Inflammatory macrophage (primary cell): ENCODE measurements at regions not wholly inside any gene's neighbourhood (a gene's known extent, or its start where the extent isn't known, plus 50 kb on each side); places are given as distances from the start of the nearest gene placed in this dataset.
"Not testable (repeated sequence)": the region's sequence is repeated elsewhere in the genome, so short reads cannot be mapped to it uniquely, and the experiment has no call there.

Source experiments
- DNase-seq, 2 donors: peaks; one replicate each; pipeline ENCODE4 v3.0.0-alpha.2; 2020 to 2022

DNA sequence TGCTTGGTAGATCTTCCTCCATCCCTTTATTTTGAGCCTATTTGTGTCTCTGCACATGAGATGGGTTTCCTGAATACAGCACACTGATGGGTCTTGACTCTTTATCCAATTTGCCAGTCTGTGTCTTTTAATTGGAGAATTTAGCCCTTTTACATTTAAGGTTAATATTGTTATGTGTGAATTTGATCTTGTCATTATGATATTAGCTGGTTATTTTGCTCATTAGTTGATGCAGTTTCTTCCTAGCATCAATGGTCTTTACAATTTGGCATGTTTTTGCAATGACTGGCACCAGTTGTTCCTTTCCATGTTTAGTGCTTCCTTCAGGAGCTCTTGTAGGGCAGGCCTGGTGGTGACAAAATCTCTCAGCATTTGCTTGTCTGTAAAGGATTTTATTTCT lies 72.4 kb downstream of the HNRNPD start:
- not testable (repeated sequence) for DNase-seq

DNA sequence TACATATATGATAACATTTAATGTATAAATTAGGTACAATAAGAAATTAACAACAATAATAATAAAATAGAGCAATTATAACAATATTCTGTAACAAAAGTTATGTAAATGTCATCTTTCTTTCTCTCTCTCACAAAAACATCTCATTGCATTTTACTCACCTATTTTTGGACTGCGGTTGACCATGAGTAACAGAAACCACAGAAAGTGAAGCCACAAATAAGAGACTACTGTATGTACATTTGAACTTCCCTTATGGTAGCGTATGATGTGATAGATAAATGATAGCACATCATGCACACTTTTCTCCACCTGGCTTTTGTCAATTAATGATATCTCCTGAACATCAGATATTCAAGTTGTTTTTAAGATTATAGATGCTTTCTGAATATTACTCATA lies 80.5 kb downstream of the HNRNPD start:
- DNase-seq: peak; percentile 35 to 52

DNA sequence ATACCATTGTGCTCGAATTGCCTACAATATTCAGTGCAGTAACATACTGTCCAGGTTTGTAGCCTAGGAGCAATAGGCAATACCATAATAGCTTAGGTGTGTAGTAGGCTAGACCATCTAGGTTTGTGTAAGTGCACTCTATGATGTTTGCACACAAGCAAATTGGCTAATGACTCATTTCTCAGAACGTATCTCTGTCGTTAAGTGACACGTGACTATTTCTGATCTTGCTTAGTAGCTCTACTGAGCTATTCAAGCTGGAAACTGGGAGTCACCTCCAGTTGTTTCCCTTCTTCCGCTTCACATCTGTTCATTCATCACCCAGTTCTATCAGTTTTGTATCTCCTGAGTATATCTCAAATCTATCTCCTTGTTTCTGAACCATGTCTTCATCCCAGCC lies 86.1 kb downstream of the HNRNPD start:
- no peak for DNase-seq

DNA sequence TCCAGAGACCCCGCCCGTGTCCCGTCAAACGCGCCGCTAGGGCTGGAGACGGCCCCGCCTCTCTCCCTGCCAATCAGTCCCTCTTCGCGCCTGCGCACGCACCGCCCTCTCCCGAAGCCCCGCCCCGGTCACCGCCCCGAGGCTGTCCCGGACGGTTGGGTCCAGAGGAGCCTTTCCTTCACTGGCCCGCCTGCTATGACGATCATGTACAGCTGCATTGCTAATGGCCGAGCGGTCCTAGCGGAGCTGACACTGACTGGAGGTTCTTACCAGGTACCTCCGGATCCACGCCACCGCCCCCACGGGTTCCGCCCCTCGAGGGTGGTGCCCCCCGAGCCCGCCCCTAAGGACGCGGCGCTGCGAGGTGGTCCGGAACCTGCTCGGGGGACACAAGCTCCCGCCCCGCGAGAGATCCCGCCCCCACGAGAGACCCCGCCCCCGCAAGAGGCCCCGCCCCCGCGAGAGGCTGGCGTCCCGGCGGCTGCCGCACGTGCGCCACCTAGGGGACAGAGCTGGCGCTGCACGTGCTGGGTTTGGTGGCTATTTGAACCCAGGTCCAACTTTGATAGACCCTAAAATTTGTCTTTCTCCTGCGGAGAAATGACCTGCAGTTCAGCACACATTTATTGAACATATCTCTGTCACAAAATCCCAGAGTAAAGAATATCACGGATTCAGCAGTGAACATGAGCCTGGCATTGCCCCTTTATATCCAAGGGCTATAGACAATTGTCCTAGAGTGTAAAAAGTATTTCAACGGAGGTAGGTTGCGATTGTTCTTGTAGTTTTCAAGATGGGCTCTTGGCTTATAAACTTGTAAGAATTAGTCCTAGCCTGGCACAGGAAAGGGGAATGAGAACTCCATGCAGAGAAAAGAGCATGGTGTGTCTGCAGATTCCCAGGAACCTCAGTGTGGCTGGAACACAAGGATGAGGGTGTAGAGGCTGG lies 88.7 kb downstream of the HNRNPD start:
- DNase-seq: peak; percentile 100

DNA sequence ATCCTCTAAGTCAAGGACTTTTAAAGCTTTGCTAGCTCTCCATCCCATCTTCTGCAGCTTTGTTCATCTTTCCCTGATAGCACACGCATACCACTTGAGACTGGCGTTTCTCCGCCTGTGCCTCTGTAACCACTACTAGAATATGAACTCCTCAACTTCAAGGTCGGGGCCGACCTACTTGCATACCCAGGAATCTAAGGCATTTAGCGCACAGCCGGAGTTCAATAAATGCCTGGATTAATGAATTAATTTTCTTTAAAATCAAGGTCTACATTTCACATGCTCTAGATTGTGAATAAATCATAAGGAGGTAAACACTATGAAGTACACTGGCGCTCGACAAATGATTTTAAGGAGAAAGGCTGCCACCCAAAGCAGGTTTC lies 89.3 kb downstream of the HNRNPD start:
- DNase-seq: no peak

DNA sequence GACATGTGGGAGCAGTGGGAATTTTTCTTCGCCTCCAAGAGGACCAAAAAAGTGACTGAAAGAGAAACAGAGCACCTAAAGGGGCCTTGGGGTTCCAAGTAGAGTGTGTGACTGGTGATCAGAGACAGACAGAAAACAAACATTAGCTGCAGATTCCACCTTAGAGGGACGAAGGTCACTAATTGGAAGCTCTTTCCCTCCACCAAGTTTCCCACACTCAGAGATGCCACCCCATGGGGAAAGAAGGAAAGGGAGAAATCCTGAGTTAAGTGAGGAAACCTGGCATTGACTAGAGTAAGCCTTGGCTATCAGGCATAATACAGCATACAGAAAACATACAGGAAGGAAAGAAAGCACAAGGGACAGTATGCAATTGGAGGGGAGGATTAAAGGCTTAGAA lies 90.9 kb downstream of the HNRNPD start:
- no peak for DNase-seq

DNA sequence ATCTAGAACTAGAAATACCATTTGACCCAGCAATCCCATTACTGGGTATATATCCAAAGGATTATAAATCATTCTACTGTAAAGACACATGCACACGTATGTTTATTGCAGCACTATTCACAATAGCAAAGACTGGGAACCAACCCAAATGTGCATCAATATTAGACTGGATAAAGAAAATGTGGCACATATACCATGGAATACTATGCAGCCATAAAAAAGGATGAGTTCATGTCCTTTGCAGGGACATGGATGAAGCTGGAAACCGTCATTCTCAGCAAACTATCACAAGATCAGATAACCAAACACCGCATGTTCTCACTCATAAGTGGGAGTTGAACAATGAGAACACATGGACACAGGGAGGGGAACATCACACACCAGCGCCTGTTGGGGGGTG lies 94.2 kb downstream of the HNRNPD start:
- DNase-seq: not testable (repeated sequence)

DNA sequence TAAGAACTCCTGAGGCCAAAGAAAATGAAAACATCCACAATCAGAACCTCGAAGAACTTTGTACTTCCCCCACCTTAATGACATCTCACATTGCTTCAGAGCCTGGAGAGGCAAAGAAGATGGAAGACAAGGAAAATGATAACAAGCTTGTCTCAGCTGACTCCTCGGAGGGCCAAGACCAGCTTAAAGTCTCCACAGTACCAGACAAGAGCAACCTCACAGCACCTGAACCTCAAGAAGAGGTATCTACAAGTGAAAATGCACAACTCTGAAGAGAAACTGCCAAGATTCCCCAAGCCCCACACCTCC lies 97.5 kb downstream of the HNRNPD start:
- DNase-seq: no peak

DNA sequence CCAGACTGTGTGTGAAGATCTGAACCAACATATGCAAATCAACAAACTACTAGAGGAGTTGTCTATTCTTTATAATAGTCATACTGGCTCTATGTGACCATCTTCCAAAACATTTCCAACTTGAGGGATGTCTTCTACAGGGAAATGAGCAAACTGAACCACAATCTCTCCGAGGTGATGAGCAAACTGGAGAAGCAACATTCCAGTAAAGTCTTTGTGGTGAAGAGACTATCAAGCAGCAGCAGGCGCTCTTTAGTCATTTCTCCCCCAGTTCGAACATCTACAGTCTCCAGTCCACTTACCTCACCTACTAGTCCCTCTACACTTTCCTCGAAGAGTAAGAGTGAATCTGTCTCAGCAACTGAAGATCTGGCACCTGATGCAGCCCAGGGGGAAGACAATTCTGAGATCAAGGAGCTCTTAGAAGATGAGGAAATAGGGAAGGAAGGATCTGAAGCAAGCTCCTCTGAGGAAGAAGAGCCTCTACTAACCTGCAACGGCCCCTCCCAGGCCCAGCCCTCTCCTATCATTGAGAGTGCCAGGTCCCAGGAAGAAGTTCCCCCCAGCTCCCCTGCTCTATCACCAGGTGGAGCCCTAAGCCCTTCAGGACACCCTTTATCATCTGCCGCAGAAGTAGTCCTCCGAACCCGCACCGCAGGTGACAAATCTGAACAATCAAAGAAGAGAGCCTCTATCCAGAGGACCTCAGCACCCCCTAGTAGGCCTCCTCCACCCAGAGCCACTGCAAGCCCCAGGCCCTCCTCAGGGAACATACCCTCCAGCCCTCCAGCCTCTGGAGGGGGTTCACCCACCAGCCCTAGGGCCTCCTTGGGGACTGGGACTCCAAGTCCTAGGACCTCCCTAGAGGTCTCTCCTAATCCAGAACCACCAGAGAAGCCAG lies 98.1 kb downstream of the HNRNPD start:
- no peak for DNase-seq

DNA sequence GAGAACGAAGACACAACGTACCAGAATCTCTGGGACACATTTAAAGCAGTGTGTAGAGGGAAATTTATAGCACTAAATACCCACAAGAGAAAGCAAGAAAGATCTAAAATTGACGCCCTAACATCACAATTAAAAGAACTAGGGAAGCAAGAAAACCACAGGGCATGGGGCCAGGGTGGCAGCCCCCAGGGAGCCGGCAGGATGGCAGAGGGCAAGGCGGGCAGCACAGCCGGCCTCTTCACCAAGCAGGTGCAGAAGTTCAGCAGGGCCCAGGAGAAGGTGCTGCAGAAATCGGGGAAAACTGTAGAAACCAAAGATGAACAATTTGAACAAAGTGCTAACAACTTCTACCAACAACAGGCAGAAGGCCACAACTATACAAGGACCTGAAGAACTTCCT lies 99.1 kb downstream of the HNRNPD start:
- DNase-seq: not testable (repeated sequence)

DNA sequence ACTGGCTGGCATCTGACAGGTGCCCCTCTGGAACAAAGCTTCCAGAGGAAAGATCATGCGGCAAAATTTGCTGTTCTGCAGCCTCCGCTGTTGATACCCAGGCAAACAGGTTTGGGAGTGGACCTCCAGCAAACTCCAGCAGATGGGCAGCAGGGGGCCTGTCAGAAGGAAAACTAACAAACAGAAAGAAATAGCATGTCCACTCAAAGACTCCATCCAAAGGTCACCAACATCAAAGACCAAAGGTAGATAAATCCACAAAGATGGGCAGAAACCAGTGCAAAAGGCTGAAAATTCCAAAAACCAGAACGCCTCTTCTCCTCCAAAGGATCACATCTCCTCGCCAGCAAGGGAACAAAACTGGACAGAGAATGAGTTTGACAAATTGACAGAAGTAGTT lies 101.3 kb downstream of the HNRNPD start:
- DNase-seq: not testable (repeated sequence)

DNA sequence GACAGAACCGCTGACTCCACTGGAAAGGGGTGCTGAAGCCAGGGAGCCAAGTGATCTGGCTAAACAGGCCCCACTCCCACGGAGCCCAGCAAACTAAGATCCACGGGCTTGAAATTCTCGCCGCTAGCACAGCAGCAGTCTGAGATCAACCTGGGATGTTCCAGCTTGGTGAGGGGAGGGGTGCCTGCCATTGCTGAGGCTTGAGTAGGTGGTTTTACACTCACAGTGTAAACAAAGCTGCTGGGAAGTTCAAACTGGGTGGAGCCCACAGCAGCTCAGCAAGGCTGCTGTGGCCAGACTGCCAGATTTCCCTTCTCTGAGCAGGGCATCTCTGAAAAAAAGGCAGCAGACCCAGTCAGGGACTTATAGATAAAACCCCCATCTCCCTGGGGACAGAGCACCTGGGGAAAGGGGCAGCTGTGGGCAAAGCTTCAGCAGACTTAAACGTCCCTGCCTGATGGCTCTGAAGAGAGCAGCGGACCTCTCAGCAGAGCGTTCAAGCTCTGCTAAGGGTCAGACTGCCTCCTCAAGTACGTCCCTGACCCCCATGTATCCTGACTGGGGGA lies 101.8 kb downstream of the HNRNPD start:
- not testable (repeated sequence) for DNase-seq

DNA sequence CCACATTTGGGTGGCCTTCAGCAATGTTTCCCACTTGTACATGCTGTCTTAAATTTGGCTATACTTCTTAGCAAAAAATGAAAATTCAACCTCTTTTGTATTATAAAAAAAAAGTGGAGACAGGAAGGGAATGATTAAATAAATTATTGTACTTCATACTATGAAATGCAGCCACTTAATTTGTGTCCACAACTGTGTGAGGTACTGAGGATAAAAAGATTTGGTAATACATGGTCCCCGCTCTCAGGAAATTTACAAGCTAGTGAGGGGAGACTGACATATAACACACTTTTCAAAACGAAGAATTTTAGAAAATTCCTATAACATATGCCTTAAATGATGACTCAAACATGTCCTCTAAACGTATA lies 105.0 kb downstream of the HNRNPD start:
- DNase-seq: no peak

DNA sequence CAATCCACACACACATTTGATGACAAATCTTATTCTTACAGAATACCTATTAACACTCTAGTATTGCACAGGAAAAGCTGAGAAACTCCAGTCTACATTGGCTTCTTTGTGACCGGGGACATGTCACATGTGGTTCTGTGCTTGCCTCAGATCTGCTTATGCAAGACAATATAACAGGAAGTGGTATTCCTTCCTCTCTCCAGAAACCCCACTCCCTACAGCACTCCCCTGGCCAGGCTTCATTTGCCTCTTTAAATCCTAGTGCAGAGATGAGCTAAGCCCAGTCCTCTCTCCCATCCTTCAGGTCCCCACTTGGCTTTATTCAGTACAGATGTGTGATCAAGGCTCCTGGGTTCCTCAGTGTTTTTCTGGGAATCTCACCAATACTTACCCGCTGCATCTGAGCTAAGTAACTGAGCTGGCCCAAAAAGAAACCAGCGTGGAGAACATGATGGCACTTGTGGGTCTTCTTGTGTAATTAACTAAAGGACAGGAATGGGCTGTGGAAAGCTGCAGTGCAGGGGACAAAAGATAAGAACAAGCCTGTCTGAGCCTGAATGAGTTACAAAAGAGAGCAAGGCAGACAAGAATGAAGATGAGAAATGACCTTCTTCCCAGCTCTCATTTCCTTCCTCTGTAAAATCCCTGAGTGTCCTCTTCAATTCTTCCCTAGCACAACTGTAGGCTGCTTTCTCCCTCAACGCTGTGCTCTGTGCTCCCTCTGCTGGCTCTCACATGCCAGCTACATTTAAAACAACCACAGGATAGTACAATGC lies 105.6 kb downstream of the HNRNPD start:
- peak; percentile 91 to 94 for DNase-seq

DNA sequence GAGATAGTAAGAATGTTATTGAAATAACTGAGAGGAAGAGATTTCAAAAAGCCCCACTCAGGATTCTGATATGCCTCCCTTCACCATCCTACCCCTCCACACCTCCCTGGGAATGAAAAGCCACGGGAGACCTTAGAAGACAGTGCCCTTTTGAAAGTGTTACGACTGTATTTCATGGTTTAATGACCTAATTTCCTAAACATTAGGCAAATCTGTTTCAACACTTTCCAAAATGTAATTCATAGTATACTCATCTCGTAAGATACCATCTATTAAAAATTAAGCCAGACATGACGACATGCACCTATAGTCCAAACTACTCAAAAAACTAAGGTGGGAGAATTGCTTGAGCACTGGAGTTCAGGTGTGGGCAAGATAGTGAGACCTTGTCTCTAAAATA lies 106.3 kb downstream of the HNRNPD start:
- peak in 1 of 2 donors; percentile 53 for DNase-seq

DNA sequence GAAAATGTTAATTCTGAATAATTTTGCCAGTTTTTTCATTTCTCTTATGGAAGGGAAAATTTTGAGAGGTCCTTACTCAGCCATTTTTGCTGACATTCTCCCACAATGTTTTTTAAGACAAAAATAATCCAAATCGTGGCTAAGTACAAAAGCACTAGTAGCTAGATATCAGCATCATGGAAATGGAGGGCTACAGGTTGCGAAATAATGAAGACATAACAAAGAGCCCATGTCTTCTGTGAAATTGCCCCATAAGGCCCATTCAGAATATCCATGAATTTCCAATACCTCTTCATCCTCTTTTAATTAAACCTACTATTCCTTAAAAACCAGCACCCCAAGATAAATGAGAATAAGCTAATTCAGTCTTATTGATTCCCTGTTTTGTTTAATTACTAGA lies 107.4 kb downstream of the HNRNPD start:
- no peak for DNase-seq

DNA sequence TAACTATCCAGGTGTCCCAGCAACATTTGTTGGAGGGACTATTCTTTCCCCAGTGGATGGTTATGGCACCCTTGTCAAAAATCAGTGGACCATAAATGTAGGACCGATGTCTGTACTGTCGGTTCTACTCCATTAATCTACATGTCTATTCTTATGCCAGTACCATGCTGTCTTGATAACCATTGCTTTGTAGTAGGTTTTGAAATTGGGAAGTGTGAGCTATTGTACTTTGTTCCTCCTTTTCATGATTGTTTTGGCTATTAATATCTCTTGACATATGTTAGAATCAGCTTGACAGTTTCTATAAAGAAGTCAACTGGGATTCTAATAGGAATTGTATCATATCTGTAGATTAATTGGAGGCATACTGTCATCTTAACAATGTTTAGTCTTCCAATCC lies 112.7 kb downstream of the HNRNPD start:
- peak; percentile 20 to 43 for DNase-seq

DNA sequence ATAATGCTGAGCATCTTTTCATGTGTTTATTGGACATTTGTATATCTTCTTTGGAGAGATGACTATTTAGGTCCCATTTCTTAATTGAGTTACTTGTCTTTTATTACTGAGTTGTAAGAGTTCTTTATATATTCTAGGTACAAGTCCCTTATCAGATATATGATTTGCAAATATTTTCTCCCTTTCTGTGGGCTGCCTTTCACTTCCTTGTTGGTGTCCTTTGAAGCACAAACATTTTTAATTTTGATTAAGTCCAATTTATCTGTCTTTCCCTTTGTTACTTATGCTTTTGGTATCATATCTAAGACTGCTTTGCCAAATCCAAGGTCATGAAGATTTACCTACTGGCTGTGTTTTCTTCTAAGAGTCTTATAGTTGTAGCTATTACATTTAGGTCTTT lies 113.2 kb downstream of the HNRNPD start:
- no peak for DNase-seq

DNA sequence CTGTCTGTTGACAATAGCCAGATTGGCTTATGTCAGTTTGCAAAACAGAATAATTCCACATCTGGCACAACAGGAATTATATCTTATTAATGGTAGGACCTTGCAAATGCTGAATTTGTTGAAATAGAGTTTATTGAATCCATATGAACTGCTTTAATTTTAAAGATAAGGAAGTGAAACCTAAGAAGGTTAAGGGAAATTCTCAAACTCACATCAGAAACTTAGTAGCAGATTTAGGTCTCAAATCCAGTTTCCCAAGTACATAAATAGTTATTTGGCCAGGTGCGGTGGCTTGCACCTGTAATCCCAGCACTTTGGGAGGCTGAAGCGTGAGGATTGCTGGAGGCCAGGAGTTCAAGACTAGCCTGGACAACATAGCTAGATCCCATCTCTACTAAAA lies 117.1 kb downstream of the HNRNPD start:
- DNase-seq: no peak

DNA sequence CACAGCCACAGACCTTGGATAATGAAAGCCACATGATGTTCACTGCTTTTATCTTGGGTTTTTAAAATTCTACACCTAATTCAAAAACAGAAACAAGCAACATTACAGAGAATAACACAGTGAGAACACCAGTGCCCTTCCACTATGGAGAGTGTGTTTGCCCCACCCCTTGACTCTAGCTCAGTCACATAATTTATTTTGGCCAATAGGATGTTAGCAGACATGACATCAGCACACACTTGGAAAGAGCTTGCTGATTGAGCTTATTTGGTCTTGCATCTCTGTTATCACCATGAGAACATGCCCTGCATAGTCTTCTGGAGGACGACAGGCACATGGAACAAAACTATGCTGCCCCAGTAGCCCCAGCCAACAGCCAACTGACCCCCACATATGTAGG lies 118.1 kb downstream of the HNRNPD start:
- no peak for DNase-seq

DNA sequence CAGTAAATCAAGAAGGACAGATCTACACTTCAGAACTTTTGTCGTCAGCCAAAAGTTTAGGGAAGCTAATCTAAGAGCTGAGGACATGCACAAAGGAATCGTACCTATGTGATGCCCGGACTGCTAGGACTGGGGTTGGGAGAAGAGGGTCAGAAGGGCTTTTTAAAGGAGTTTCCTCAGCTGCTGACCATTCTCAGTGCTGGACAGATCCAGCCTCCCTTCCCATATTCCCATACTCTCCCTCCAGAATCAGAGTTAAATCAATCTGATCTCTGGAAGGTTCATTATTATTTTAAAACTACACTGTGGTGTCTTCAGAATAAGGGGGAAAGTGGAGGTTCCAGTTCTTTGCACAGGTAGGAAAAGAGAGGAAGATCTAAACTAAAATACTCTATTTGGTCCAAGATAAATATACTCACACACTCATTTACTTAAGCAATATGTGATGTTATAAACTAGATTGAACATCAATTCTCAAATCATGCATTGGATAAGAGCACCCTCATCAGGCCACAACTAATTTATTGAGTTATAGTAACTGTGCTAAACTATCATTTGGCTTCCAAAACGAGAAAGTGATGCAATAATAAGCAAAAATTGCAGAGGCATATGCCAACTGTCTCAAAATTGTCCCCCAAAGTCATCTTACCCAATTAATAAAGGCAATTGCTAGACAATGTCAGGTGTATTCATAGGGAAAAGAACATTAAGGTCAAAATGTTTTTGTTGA lies 124.7 kb downstream of the HNRNPD start:
- DNase-seq: no peak

DNA sequence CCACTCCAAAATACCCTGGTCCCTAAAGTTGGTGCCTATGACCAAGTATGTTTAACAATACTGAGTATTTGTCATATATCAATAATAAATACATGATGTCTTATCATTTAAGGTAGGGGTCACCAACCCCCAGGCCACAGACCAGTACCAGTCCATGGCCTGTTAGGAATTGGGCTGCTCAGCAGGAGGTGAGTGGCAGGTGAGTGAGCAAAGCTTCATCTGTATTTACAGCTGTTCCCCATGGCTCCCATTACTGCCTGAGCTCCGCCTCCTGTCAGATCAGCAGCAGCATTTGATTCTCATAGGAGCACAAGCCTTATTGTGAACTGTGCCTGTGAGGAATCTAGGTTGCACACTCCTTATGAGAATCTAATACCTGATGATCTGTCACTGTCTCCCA lies 126.2 kb downstream of the HNRNPD start:
- no peak for DNase-seq
